IPS-18a (cell line): ENCODE measurements at regions not wholly inside any gene's neighbourhood (a gene's known extent, or its start where the extent isn't known, plus 50 kb on each side); places are given as distances from the start of the nearest gene placed in this dataset.

Experiments used
- H3K27ac ChIP-seq: one replicate; pipeline ENCODE4 v1.5.1; 2013; ENCODE audit warnings: low read length
- H3K27me3 ChIP-seq: one replicate; pipeline ENCODE4 v1.6.1; 2013; ENCODE audit warnings: mild to moderate bottlenecking, low read length; ENCODE audit not compliant: control insufficient read depth, insufficient read depth
- H3K36me3 ChIP-seq: one replicate; pipeline ENCODE4 v1.6.1; 2013; ENCODE audit warnings: low read depth, low read length; ENCODE audit not compliant: control insufficient read depth
- H3K4me1 ChIP-seq: one replicate; pipeline ENCODE4 v1.6.1; 2013; ENCODE audit warnings: low read depth, low read length; ENCODE audit not compliant: control insufficient read depth
- H3K4me3 ChIP-seq: one replicate; pipeline ENCODE4 v1.5.1; 2013; ENCODE audit warnings: low read length
- H3K9ac ChIP-seq: one replicate; pipeline ENCODE4 v1.6.1; 2013; ENCODE audit warnings: mild to moderate bottlenecking, low read length, moderate library complexity
- H3K9me3 ChIP-seq: one replicate; pipeline ENCODE4 v1.6.1; 2013; ENCODE audit warnings: low read depth, low read length; ENCODE audit not compliant: control insufficient read depth

GRCh38 chr10:58028597-58029366, 238.9 kb downstream of the IPMK start:
- Histone ChIP-seq H3K9me3 (no peaks in the 10 kb centered on the region), H3K27ac (no peak overlapping the region), H3K27me3 (no peaks in the 10 kb centered on the region), H3K36me3 (no peaks in the 10 kb centered on the region), H3K4me3 (no peak overlapping the region), H3K9ac (no peak overlapping the region), H3K4me1 (no peaks in the 10 kb centered on the region)

- no peak overlapping the region for H3K9ac ChIP-seq
- no peaks in the 10 kb centered on the region for H3K27me3 ChIP-seq
- H3K4me3 ChIP-seq, result no peak overlapping the region
- no peak overlapping the region for H3K27ac ChIP-seq
- H3K4me1 ChIP-seq, result no peaks in the 10 kb centered on the region
- H3K9me3 ChIP-seq, result no peaks in the 10 kb centered on the region
- no peaks in the 10 kb centered on the region for H3K36me3 ChIP-seq
Observed at GRCh38 chr10:58027426-58027825, 240.3 kb downstream of the IPMK start.

- Histone ChIP-seq H3K27ac (no peak overlapping the region), H3K9ac (no peak overlapping the region), H3K4me1 (no peaks in the 10 kb centered on the region), H3K27me3 (no peaks in the 10 kb centered on the region), H3K36me3 (no peaks in the 10 kb centered on the region), H3K9me3 (no peaks in the 10 kb centered on the region), H3K4me3 (no peak overlapping the region)
Observed at GRCh38 chr10:58026036-58026435, 241.7 kb downstream of the IPMK start.

- no peaks in the 10 kb centered on the region for H3K9me3 ChIP-seq
- no peak overlapping the region for H3K9ac ChIP-seq
- H3K4me3 ChIP-seq, result no peak overlapping the region
- no peaks in the 10 kb centered on the region for H3K4me1 ChIP-seq
- no peak overlapping the region for H3K27ac ChIP-seq
- no peaks in the 10 kb centered on the region for H3K36me3 ChIP-seq
- H3K27me3 ChIP-seq, result no peaks in the 10 kb centered on the region
Observed at GRCh38 chr10:58023341-58024073, 244.2 kb downstream of the IPMK start.

- Histone ChIP-seq H3K27ac (no peak overlapping the region), H3K9me3 (no peaks in the 10 kb centered on the region), H3K4me1 (peaks cover 9% of the 10 kb centered on the region), H3K27me3 (no peaks in the 10 kb centered on the region), H3K9ac (no peak overlapping the region), H3K36me3 (no peaks in the 10 kb centered on the region), H3K4me3 (no peak overlapping the region)
Observed at GRCh38 chr10:58019863-58020537, 247.7 kb downstream of the IPMK start.

GRCh38 chr10:58017719-58018367, 249.9 kb downstream of the IPMK start:
- Histone ChIP-seq H3K4me1 (peaks cover 9% of the 10 kb centered on the region), H3K27me3 (no peaks in the 10 kb centered on the region), H3K4me3 (no peak overlapping the region), H3K9me3 (no peaks in the 10 kb centered on the region), H3K27ac (no peak overlapping the region), H3K36me3 (no peaks in the 10 kb centered on the region), H3K9ac (no peak overlapping the region)

- Histone ChIP-seq H3K27me3 (no peaks in the 10 kb centered on the region), H3K4me1 (peaks cover 9% of the 10 kb centered on the region), H3K9me3 (no peaks in the 10 kb centered on the region), H3K4me3 (no peak overlapping the region), H3K27ac (no peak overlapping the region), H3K9ac (no peak overlapping the region), H3K36me3 (no peaks in the 10 kb centered on the region)
Observed at GRCh38 chr10:58016614-58017013, 251.1 kb downstream of the IPMK start.

- H3K4me1 ChIP-seq, result peaks cover 9% of the 10 kb centered on the region
- no peaks in the 10 kb centered on the region for H3K36me3 ChIP-seq
- H3K4me3 ChIP-seq, result no peak overlapping the region
- no peak overlapping the region for H3K27ac ChIP-seq
- H3K27me3 ChIP-seq, result no peaks in the 10 kb centered on the region
- no peak overlapping the region for H3K9ac ChIP-seq
- H3K9me3 ChIP-seq, result no peaks in the 10 kb centered on the region
Observed at GRCh38 chr10:58014436-58014835, 253.3 kb downstream of the IPMK start.

GRCh38 chr10:58013406-58013805, 254.3 kb downstream of the IPMK start:
- H3K36me3 ChIP-seq, result no peaks in the 10 kb centered on the region
- H3K27me3 ChIP-seq, result no peaks in the 10 kb centered on the region
- no peaks in the 10 kb centered on the region for H3K9me3 ChIP-seq
- H3K27ac ChIP-seq, result no peak overlapping the region
- H3K9ac ChIP-seq, result no peak overlapping the region
- H3K4me1 ChIP-seq, result peaks cover 9% of the 10 kb centered on the region
- H3K4me3 ChIP-seq, result no peak overlapping the region

GRCh38 chr10:58010073-58010702, 257.5 kb downstream of the IPMK start:
- Histone ChIP-seq H3K27ac (no peak overlapping the region), H3K9ac (no peak overlapping the region), H3K9me3 (no peaks in the 10 kb centered on the region), H3K4me3 (no peak overlapping the region), H3K27me3 (no peaks in the 10 kb centered on the region), H3K36me3 (no peaks in the 10 kb centered on the region), H3K4me1 (no peaks in the 10 kb centered on the region)

GRCh38 chr10:58003945-58004344, 263.7 kb downstream of the IPMK start:
- H3K9me3 ChIP-seq, result no peaks in the 10 kb centered on the region
- no peaks in the 10 kb centered on the region for H3K27me3 ChIP-seq
- H3K4me1 ChIP-seq, result no peaks in the 10 kb centered on the region
- H3K4me3 ChIP-seq, result no peak overlapping the region
- no peak overlapping the region for H3K9ac ChIP-seq
- no peaks in the 10 kb centered on the region for H3K36me3 ChIP-seq
- H3K27ac ChIP-seq, result no peak overlapping the region
